GM21619 (cell line): ENCODE measurements at regions not wholly inside any gene's neighbourhood (a gene's known extent, or its start where the extent isn't known, plus 50 kb on each side); places are given as distances from the start of the nearest gene placed in this dataset.

ENCODE experiments used
- ATAC-seq: cut with Tn5 transposase; IDR thresholded peaks from one replicate; pipeline ENCODE4 v1.9.1; 2021; ENCODE audit not compliant: unreplicated experiment

DNA sequence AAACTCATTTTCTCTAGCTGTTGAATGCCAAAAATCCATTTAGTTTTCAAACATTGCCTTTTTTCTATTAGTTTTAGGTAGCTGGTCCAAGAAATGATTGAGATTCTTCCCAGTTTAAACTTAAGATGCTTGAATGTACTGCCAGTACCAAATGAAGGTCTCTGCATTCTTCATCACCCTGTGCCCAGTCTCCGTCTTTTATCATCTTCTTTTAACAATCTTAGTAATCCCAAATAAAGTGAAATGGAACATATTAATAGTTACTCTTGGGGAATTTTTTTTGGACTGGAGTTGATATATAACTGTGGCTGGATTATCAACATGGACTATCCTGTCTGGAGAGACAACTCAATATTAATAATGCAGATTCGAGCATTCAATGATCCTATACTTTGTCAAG lies 54.1 kb upstream of the PCED1B start:
- no peak for ATAC-seq

- no peak for ATAC-seq
Observed at GRCh38 chr12:47025798-47026197, 53.6 kb upstream of the PCED1B start.

- no peak for ATAC-seq
Observed at GRCh38 chr12:47026291-47026690, 53.1 kb upstream of the PCED1B start.
